ENCODE measurements at regions not wholly inside any gene's neighbourhood (a gene's known extent, or its start where the extent isn't known, plus 50 kb on each side); places are given as distances from the start of the nearest gene placed in this dataset.

DNA sequence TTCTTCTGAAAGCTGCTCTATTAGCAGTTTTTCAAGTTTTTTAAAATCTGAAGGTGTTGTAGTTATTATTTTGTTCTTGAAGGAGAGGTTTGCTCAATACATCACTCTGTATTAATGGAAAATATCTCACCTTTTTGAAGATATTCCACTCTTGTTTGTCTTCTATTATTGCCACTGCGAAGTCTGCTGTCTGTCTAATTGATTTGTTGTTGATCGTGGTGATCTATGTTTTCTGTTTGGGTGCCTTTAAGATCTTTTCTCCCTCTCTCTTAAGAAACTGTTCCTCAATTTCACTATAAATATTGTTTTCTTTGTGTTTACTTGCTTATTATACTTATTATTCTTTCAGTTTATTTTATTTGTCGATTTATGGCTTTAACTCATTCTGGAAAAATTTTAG, 64.9 kb upstream of the FZD8 start:
- DNase-seq, result no peak

DNA sequence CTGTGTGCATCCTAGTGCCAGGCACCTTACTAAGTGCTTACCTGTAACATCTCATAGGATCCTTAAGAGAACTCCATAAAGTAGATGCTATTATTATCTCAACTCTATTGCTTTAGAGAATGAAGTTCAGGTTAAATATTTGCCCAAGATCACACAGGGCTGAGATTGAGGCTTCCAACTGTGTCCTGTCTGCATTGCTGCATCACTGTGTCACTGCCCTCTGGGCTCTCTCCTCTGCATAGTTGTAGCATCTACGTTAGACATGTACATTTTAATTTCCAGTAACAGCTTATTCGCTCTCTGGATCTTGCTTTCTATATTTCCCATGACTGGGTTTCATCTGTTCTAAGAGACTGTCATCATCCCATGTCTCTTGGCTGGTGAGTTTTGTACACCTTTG, 63.6 kb upstream of the FZD8 start:
- DNase-seq, result no peak

DNA sequence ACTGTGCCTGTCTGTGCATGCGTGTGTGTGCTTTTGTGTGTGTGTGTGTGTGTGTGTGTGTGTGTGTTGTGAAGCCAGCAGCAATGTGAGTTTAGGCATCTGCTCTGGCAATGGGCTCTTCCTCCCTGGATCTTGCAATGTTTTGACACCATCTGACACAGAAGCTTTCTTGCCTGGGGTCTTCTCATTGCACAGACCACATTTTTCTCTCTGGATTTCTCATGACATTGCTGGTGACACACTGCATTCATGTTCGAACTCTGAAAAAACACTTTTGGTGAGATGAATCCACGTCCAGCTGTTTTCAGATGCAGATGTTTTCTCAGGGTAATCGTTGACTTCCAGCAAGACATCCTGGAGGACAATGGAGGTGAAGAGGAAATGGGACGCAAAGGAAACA, 63.0 kb upstream of the FZD8 start:
- no peak for DNase-seq

DNA sequence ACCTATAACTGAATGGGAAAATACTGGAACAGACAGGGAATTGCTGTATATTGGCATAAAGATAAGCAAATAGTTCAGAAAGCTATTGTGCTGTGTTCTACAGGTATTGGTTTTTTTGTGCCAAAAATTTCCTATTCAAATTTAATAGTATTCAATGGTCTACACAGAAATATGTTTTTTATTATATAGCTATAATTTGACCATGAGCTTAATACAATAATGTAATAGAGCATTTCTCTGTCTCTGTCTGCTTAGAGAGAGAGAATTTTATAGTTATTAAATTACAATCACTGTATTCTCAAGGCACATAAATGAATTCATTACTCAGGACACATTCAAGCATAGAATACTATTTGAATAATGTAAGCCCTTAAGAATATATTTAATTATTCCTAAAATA, 62.3 kb upstream of the FZD8 start:
- no peak for DNase-seq

DNA sequence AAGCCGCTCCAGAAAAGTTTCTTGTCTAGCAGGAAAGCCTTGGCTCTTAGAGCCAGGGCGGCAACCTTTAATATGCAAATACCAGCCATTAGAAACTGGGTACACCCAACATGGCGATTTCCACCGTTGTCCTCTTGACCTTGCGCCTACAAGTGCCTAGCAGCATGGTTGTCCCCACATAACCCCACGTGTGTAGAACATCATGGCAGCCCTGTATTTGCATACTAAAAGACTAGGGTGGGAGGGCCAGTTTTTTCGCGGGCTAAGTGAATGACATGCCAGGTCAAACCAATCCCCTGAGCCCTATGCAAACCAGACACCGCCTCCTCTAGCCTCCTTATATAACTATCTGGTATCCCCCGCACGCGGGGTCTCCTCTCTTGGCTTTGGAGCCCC, 58.4 kb upstream of the FZD8 start:
- DNase-seq, result no peak

DNA sequence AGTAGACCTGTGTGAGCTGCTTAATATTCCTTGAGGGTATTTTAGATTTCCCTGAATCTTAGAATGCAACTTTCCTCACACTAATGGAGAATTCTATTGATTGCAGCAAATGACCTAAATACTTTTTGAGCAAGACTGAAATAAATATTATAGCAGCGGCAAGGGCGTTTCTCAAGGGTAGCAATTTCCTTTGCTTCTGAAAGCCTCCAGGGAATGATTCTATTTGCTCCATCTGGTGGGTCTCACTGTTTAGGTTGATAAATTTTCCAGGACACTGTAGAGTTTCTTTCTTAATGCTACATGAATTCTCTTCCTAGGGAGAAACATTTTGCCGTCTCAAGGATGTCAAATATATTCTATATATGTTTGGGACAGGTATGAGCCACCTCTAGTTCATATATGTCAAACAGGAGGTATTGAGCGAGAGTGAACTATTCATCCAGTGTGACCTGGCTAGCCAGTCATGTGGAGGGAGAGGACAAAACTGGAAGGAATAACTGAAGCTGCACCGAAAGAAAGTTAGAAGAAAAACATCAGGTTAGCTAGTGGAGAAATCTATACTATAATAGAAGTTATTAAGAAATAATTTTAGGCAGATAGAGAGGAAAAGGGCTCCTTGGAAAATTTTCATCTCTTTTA, 57.9 kb upstream of the FZD8 start:
- DNase-seq, result no peak

DNA sequence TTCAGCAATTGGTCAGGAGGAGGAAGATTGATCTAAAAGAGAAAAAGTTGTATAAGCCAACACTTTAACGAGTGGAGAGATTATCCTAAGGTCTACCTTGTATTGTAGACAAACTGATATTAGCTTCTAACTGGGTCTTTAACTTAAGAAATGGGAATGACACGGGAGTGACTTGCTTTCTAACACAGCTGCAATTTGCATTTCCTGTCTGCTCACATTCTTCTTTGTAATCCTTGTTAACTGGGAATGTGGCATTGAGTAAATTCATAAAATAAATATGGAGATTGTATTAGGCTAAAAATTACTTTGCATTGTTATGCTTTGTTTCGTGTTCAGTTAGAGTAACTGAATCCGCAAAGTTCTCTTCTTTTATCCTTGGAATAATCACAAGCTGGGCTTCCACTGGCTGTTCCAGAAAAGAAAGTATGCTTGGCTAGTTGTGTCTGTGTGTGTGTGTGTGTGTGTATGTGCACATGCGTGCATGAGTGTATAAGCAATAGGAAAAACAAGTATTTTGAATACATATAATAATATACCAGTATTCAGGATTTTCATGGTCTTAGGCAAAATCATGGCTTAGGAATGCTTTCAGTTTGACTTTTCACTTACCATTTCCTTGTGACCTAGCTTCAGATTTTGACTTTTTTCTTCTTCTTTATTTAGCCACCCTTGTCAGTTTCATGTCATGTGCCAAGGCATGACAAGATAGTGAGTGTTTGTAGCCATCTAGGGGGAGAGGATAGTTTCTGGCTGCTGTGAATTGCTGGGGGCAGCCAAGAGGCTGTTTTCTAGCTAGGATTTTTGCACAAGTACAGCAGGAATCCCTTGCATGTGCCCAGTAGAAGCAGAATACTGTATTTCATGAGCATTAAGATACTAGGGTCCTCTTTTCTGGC, 54.5 kb upstream of the FZD8 start:
- DNase-seq, result no peak

DNA sequence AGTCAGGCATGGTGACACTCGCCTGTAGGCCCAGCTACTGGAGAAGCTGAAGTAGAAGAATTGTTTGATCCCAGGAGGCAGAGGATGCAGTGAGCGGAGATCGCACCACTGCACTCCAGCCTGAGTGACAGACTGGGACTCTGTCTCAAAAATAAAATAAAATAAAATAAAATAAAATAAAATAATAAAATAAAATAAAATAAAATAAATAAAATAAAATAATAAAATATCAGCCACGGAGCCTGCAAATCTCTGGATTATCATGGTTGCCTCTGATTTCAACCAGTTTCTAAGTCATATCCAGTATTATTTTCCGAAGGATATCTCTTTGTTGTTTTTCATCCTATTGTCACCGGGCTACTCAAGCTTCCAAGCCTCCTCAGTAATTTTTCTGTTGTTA, 51.7 kb upstream of the FZD8 start:
- DNase-seq, result no peak
